NCI-H510A (cell line): ENCODE measurements at regions not wholly inside any gene's neighbourhood (a gene's known extent, or its start where the extent isn't known, plus 50 kb on each side); places are given as distances from the start of the nearest gene placed in this dataset.

Experiments
- DNase-seq: peaks from one replicate; lab custom pipeline; 2025; lab: John Stamatoyannopoulos, UW

DNA sequence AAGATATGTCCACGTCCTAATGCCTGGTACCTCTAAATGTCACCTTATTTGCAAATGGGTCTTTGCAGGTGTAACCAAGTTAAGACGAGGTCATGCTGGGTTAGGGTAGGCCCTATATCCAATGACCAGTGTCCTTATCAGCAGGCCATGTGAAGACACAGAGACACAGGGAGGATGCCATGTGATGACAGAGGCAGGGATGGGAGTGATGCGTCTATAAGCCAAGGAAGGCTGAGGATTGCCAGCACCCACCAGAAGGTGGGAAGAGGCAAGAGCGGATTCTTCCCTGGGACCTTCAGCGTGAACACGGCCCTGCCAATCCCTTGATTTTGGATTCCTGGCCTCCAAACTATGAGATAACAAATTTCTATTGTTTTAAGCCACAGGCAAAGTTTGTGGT is 123.4 kb upstream of the CXCL14 start:
- no peak for DNase-seq

DNA sequence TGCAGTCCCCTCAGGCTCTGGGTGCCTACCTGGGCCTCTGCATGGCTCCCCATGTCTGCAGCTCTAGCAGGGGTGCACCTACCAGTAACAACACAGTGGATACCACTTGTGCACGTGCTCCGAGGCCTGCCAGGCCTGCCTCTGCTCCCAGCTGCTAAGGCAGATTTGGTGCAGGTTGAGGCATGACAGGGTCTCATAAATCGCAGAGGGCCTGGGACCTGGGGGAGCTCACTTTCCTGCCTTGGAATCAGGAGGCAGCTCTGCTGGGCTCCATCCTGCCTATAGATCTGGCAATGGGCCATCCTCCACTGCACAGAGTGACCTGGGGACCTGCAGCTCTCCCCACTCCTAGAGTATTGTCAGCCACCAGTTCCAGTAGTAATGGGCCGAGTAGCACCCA is 121.9 kb upstream of the CXCL14 start:
- DNase-seq, result no peak

- no peak for DNase-seq
These were observed 119.2 kb upstream of the CXCL14 start for GRCh38 chr5:135697959-135698345.

DNA sequence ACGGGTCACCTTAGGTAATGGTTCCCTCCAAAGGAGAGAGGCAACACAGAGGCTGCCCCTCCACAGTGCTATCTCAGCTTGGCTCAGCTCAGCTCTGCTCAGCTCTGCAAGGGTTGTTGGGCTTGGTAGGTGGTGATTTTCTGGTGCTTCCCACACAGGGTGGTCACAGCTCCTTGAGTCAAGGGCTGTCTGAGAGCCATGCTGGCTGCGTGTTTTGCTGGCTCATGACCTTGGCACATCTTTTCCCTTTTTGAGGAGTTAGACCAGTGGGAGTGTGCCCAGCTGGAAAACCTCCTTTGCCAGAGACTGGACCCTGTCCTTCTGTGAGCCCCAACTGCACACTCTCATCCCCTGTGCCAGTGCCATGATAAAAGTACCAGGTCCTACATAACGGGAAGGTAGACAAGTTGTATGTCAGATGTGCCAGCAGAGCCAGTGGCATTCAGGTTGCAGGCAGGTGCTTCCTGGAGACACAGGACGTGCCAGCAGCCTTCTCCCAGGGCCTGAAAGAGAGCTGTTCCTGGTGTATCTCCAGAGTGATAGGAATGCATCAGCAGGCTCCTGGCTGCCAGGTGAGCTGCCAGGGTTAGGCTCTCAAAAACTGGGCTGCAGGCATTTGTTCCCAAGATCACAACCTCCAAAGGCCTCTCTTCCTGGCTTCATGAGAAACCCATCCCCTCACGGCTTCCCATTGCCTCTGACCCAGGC is 118.6 kb upstream of the CXCL14 start:
- no peak for DNase-seq

DNA sequence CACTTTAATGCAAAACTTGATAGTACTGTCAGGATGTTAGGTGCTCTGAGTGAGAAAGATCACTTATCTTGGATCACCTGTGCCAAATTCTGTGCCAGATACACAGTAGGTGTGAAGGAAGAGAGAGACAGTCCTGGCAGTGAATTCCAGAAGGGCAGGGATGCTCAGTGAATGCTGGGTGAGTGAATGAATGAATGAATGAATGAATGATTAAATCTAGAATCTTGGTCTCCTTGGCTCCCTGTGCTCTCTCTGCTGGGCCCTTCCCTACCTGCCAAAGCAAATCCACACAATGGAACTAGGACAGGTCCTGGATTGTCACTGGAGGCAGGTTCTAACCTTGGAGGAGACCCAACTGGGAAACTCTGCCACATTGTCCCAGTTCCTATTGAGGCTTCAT is 117.5 kb upstream of the CXCL14 start:
- DNase-seq, result no peak

DNA sequence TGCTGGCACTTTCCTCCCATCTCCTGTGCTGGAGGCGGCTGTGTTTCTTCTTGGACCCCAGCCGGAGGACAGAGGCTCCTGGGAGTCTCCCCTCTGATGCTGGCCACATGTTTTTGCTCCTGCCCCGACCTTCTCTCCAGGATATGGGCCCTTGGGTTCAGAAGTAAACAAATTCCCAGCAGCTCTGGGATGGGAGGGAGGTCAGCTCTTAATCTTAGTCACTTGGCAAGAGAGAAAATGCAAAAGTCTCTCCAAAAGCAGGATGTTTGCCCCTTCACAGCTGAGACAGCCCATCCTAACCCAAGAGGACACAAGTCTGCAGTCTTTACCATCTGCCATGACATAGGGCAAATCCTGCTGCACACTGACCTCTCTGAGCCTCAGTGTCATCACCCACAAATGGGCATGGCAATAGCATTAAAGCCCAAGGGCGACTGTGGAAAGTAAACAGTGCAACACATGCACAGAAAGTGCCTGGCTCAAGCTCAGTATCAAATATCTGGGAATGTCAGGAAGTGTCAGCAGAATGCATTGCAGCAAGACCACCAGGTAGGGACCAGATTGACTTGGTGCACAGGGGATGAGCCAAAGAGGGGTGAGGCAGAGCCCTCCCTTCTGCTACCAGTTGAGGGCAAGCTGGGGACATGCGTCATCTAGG is 117.0 kb upstream of the CXCL14 start:
- no peak for DNase-seq

- DNase-seq, result no peak
These were observed 116.1 kb upstream of the CXCL14 start for GRCh38 chr5:135694906-135695305.

DNA sequence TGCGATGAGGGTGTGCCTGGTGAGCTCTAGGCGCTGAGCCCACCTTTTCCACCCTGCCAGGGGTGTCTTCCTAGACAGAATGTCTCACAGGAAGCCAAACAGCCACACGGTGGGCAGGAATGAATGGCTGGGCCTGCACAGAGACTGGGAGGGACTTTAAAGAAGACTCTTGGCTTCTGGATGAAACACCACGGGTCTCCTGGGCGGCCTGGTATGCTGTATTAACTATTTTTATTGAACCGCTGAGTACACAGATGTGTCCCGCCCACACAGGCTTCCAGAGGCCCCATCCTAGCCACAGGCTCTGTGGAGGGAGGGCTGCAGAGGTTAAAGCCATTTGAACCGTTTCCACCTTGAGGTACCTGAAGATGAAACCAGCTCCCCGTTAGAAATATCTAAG is 115.2 kb upstream of the CXCL14 start:
- DNase-seq, result no peak

- DNase-seq, result no peak
These were observed 114.7 kb upstream of the CXCL14 start for GRCh38 chr5:135693371-135693955.

DNA sequence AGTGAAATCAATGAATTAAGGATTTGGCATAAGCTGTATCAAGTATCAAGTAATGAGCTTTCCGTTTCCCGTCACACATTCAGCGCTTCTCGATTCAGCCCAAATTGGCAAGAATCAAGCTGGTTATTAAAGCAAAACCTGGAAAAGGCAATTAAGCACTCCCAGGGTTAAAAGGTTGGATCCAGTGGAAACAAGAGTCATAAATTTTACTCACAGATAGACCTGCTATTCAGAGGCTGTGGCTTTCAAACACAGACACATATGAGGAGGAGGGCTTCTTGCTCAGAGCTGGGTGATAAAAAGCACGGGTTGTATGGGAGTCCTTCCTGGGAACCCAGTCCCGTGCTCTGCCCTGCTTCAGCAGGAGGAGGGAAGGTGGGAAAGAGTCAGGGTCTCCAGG is 112.3 kb upstream of the CXCL14 start:
- no peak for DNase-seq

- no peak for DNase-seq
These were observed 111.7 kb upstream of the CXCL14 start for GRCh38 chr5:135690466-135690865.

GRCh38 chr5:135689506-135689905 is 110.7 kb upstream of the CXCL14 start:
- DNase-seq, result no peak

DNA sequence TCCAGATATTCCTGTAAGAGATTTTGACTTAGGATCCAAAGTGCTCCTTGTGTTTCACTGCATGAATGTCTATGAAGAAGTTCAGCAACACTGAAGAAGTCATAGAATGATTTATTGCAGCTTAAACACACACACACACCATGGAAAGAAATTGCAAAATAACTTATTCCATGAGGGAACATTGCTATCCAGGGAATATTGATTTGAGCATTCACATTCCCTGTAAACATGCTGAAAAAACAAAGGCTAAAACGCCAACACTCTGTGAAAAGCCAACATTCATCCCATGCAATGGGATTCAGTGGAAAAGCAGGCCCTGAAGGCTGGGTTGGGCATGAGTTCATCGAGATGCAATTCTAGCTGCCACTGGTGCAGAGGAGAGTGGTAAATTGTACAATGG is 109.6 kb upstream of the CXCL14 start:
- no peak for DNase-seq

GRCh38 chr5:135683189-135683588 is 104.4 kb upstream of the CXCL14 start:
- no peak for DNase-seq

GRCh38 chr5:135680713-135681112 is 101.9 kb upstream of the CXCL14 start:
- no peak for DNase-seq

GRCh38 chr5:135678640-135679268 is 100.0 kb upstream of the CXCL14 start:
- DNase-seq, result no peak

GRCh38 chr5:135671966-135672365 is 93.2 kb upstream of the CXCL14 start:
- no peak for DNase-seq

DNA sequence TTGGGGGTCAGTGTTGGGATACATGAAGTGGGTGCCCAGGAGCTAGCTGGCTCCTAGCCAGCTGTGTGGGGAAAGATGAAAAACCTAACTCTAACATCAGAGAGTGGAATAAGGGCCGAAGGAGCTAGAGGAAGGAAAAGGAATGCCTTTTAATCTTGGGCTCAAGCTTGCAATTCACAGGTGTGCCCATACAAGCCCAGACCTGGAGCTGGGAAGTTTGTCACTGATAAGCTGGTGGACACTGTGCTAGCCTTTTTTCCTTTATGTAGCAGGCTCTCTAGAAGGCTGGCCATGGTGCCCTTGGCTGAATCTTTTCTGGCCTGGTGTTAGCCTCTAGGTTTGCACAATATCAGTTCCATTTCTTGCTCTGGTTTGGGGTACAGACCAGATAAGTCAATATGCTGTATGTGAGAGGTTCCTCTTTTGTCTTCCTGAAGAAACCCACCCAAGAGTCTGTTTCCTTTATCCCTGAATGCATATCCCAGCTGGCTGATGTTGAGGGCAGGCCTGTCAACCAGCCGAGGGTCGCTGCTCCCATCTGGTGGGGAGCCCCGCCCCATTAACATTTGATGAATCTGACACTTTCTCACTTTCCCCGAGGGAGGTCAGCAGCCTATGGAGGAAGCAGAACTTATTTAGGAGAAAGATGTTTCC is 92.4 kb upstream of the CXCL14 start:
- DNase-seq, result no peak

GRCh38 chr5:135670588-135670987 is 91.8 kb upstream of the CXCL14 start:
- DNase-seq, result no peak

GRCh38 chr5:135669416-135669815 is 90.6 kb upstream of the CXCL14 start:
- no peak for DNase-seq

GRCh38 chr5:135667673-135668072 is 88.9 kb upstream of the CXCL14 start:
- no peak for DNase-seq

DNA sequence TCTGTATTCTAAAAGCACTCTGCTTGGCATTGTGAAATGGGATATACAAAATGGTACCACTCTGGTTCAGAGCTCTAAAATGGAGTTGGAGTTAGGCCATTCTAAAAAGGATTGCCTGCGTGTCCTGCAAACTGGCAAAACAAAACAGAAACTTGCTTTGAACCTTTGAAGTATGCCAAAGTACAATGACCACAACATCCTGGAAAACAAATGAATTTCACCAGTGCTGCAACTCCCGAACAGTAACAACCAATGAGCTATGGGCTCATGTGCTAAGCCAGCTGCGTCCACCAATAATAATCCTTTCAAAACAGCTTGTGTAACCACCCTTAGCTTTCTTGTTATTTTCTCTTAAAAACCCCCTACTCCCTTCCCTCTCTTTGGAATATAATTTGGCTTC is 88.4 kb upstream of the CXCL14 start:
- no peak for DNase-seq

DNA sequence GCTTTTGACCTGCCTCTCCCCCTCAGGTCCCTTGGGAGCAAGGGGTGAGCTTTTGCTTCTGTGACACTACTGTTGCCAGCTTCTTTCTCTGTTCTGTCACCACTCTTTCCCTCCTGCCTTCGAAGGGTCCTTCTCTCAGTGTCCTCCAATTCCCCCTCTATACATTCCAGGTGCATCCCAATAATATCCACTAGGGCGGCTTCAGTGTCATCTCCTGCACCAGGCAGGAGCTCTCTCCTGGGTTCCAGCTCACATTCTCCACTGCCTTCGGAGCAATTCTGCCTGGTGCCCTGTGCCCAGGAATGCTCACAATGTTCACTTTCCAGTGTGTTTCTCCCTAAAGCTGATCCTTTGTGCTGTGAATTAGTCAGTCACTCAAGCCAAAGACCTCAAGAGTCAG is 83.9 kb upstream of the CXCL14 start:
- no peak for DNase-seq
